NCI-H524 treated with DMSO at 0.1 percent for 48 hours (cell line): ENCODE measurements at regions not wholly inside any gene's neighbourhood (a gene's known extent, or its start where the extent isn't known, plus 50 kb on each side); places are given as distances from the start of the nearest gene placed in this dataset.

Experiments
- DNase-seq: peaks from one replicate; lab custom pipeline; 2025; lab: John Stamatoyannopoulos, UW

- no peak for DNase-seq
Observed at GRCh38 chr3:117556646-117557407, 847.2 kb downstream of the TUSC7 start.

- DNase-seq = no peak
Observed at GRCh38 chr3:117557464-117558090, 848.0 kb downstream of the TUSC7 start.

GRCh38 chr3:117558681-117559080 lies 849.1 kb downstream of the TUSC7 start:
- DNase-seq = no peak

GRCh38 chr3:117562000-117562399 lies 852.4 kb downstream of the TUSC7 start:
- DNase-seq = no peak

- DNase-seq = no peak
Observed at GRCh38 chr3:117563063-117563462, 853.5 kb downstream of the TUSC7 start.

- DNase-seq = no peak
Observed at GRCh38 chr3:117565777-117566176, 856.2 kb downstream of the TUSC7 start.

GRCh38 chr3:117566926-117567325 lies 857.3 kb downstream of the TUSC7 start:
- DNase-seq = no peak

GRCh38 chr3:117567382-117567781 lies 857.8 kb downstream of the TUSC7 start:
- DNase-seq = no peak

- DNase-seq = no peak
Observed at GRCh38 chr3:117567906-117568305, 858.3 kb downstream of the TUSC7 start.

GRCh38 chr3:117572786-117573185 lies 863.2 kb downstream of the TUSC7 start:
- no peak for DNase-seq

- no peak for DNase-seq
Observed at GRCh38 chr3:117580806-117581205, 871.2 kb downstream of the TUSC7 start.

GRCh38 chr3:117586161-117586560 lies 876.6 kb downstream of the TUSC7 start:
- DNase-seq = no peak

GRCh38 chr3:117587416-117587815 lies 877.8 kb downstream of the TUSC7 start:
- peak; percentile 78 for DNase-seq

GRCh38 chr3:117589454-117589853 lies 879.9 kb downstream of the TUSC7 start:
- peak; percentile 53 for DNase-seq

- DNase-seq = no peak
Observed at GRCh38 chr3:117595615-117596014, 886.0 kb downstream of the TUSC7 start.

- no peak for DNase-seq
Observed at GRCh38 chr3:117596503-117596902, 886.9 kb downstream of the TUSC7 start.

GRCh38 chr3:117597865-117598264 lies 888.3 kb downstream of the TUSC7 start:
- no peak for DNase-seq

- DNase-seq = no peak
Observed at GRCh38 chr3:117600112-117600511, 890.5 kb downstream of the TUSC7 start.

GRCh38 chr3:117600666-117601065 lies 891.1 kb downstream of the TUSC7 start:
- DNase-seq = no peak

GRCh38 chr3:117602058-117602644 lies 892.6 kb downstream of the TUSC7 start:
- DNase-seq = no peak

GRCh38 chr3:117603097-117603496 lies 893.5 kb downstream of the TUSC7 start:
- peak; percentile 9 for DNase-seq

- no peak for DNase-seq
Observed at GRCh38 chr3:117606866-117607265, 897.3 kb downstream of the TUSC7 start.

- DNase-seq = no peak
Observed at GRCh38 chr3:117609330-117609729, 899.8 kb downstream of the TUSC7 start.
